SK-N-SH (cell line): ENCODE measurements at regions not wholly inside any gene's neighbourhood (a gene's known extent, or its start where the extent isn't known, plus 50 kb on each side); places are given as distances from the start of the nearest gene placed in this dataset.

Source experiments
- CTCF ChIA-PET: fragments of 300-600, 350-600 bp; formaldehyde crosslinking; extraction: SDS; loops from one replicate; lab custom pipeline; 2021; lab: Yijun Ruan, JAX
- POLR2A ChIA-PET: fragments of 350-600 bp; sonication (Branson Sonifier 250); formaldehyde crosslinking; extraction: SDS; loops from one replicate; lab custom pipeline; 2020; ENCODE audit warnings: antibody characterized with exemption, inconsistent platforms; lab: Yijun Ruan, JAX
- DNase-seq: peaks from one replicate; pipeline ENCODE4 v3.0.0; 2012
- H2AFZ ChIP-seq: fragments of 200-600 bp; sonication (generic); 2 replicates; pipeline ENCODE4 v1.8.1; 2016; ENCODE audit warnings: antibody characterized with exemption, mild to moderate bottlenecking, low read depth
- H3F3A ChIP-seq: fragments of 200-600 bp; sonication (generic); replicated peaks from 2 replicates; pipeline ENCODE3; 2016; ENCODE audit warnings: antibody characterized with exemption, mild to moderate bottlenecking; ENCODE audit not compliant: insufficient read depth
- H3K27ac ChIP-seq, 2 experiments: fragments of 200-500 bp in 1 of 2; fragments of 200-600 bp in 1 of 2; sonication (Bioruptor generic) in 1 of 2; sonication (generic), shearing (Covaris generic) in 1 of 2; 2 replicates each; pipeline versions ENCODE4 v1.5.1 to v1.6.1; 2014 to 2016; ENCODE audit warnings: low read depth in 2 of 2, inconsistent platforms in 1 of 2, low read length in 1 of 2, mild to moderate bottlenecking in 1 of 2, mixed read lengths in 1 of 2
- H3K27me3 ChIP-seq: fragments of 200-600 bp; sonication (generic), shearing (Covaris generic); 2 replicates; pipeline ENCODE4 v1.6.1; 2016; ENCODE audit warnings: mixed run types; ENCODE audit not compliant: insufficient read depth
- H3K36me3 ChIP-seq, 2 experiments: fragments of 200-500 bp in 1 of 2; fragments of 200-600 bp in 1 of 2; sonication (Bioruptor generic) in 1 of 2; sonication (generic) in 1 of 2; replicated peaks in 1 of 2; 2 replicates each; pipeline versions ENCODE3 to v1.5.1; 2014 to 2016; ENCODE audit warnings: low read length in 1 of 2, mild to moderate bottlenecking in 1 of 2; ENCODE audit not compliant: insufficient read depth in 2 of 2, control insufficient read depth in 1 of 2
- H3K4me1 ChIP-seq, 2 experiments: fragments of 200-500 bp in 1 of 2; fragments of 200-600 bp in 1 of 2; sonication (Bioruptor generic) in 1 of 2; sonication (generic), shearing (Covaris generic) in 1 of 2; 2 replicates each; pipeline versions ENCODE4 v1.5.1 to v1.6.1; 2014 to 2016; ENCODE audit warnings: low read depth in 1 of 2, low read length in 1 of 2, mixed run types in 1 of 2; ENCODE audit not compliant: insufficient read depth in 2 of 2, control insufficient read depth in 1 of 2
- H3K4me2 ChIP-seq: fragments of 200-600 bp; sonication (generic), shearing (Covaris generic); 2 replicates; pipeline ENCODE4 v1.6.1; 2017; ENCODE audit warnings: mixed run types
- H3K4me3 ChIP-seq, 2 experiments: fragments of 200-500 bp in 1 of 2; fragments of 200-600 bp in 1 of 2; sonication (Bioruptor generic) in 1 of 2; sonication (generic), shearing (Covaris generic) in 1 of 2; 2 replicates each; pipeline versions ENCODE4 v1.5.1 to v1.8.1; 2014 to 2016; ENCODE audit warnings: low read depth in 2 of 2, inconsistent platforms in 1 of 2, low read length in 1 of 2, mild to moderate bottlenecking in 1 of 2, mixed read lengths in 1 of 2, moderate library complexity in 1 of 2
- H3K79me2 ChIP-seq: fragments of 200-600 bp; sonication (generic); 2 replicates; pipeline ENCODE4 v1.8.1; 2017; ENCODE audit warnings: mild to moderate bottlenecking; ENCODE audit not compliant: insufficient read depth
- H3K9ac ChIP-seq: fragments of 200-600 bp; sonication (generic); 2 replicates; pipeline ENCODE4 v1.6.1; 2017; ENCODE audit warnings: mixed run types
- H3K9me2 ChIP-seq: fragments of 200-600 bp; sonication (generic); 2 replicates; pipeline ENCODE4 v1.6.1; 2017; ENCODE audit warnings: mixed run types
- H3K9me3 ChIP-seq: fragments of 200-600 bp; sonication (generic); 2 replicates; pipeline ENCODE4 v1.6.1; 2017; ENCODE audit warnings: mixed run types, mild to moderate bottlenecking, moderate library complexity
- H4K20me1 ChIP-seq: fragments of 200-600 bp; sonication (generic); 2 replicates; pipeline ENCODE4 v1.6.1; 2017; ENCODE audit warnings: mild to moderate bottlenecking, mixed run types; ENCODE audit not compliant: insufficient read depth
- EZH2phosphoT487 ChIP-seq: fragments of 200-600 bp; sonication (generic); IDR thresholded peaks from 2 replicates; pipeline ENCODE4 v1.6.1; 2017; ENCODE audit warnings: low read depth, mixed run types, mild to moderate bottlenecking, antibody characterized with exemption, moderate library complexity, borderline replicate concordance
- FOSL2 ChIP-seq: IDR thresholded peaks from 2 replicates; pipeline ENCODE4 v1.4.0; 2012; ENCODE audit warnings: low read depth, mild to moderate bottlenecking, moderate library complexity, borderline replicate concordance
- FOXM1 ChIP-seq: IDR thresholded peaks from 2 replicates; pipeline ENCODE4 v1.4.0; 2012; ENCODE audit warnings: low read depth, mild to moderate bottlenecking
- JUND ChIP-seq: IDR thresholded peaks from 2 replicates; pipeline ENCODE4 v1.4.0; 2012
- MAX ChIP-seq: IDR thresholded peaks from 2 replicates; pipeline ENCODE4 v1.4.0; 2012; ENCODE audit warnings: low read depth
- MXI1 ChIP-seq: IDR thresholded peaks from 2 replicates; pipeline ENCODE4 v1.6.1; 2012; ENCODE audit warnings: mild to moderate bottlenecking, low read depth, low read length, improper control_type of control experiment
- NRF1 ChIP-seq: IDR thresholded peaks from 2 replicates; pipeline ENCODE4 v1.6.1; 2012; ENCODE audit warnings: low read depth, mild to moderate bottlenecking, low read length
- RAD21 ChIP-seq: IDR thresholded peaks from 2 replicates; pipeline ENCODE4 v1.6.1; 2012; ENCODE audit warnings: mild to moderate bottlenecking, low read length
- RFX5 ChIP-seq: IDR thresholded peaks from 2 replicates; pipeline ENCODE4 v1.6.1; 2012; ENCODE audit warnings: mild to moderate bottlenecking, improper control_type of control experiment, low read length
- RXRA ChIP-seq: IDR thresholded peaks from 2 replicates; pipeline ENCODE4 v1.4.0; 2012; ENCODE audit warnings: low read depth, mild to moderate bottlenecking, borderline replicate concordance
- TCF12 ChIP-seq: IDR thresholded peaks from 2 replicates; pipeline ENCODE4 v1.4.0; 2012
- USF1 ChIP-seq: IDR thresholded peaks from 2 replicates; pipeline ENCODE4 v1.4.0; 2012; ENCODE audit warnings: low read depth, borderline replicate concordance
- USF2 ChIP-seq: fragments of 150-350 bp; IDR thresholded peaks from 2 replicates; pipeline ENCODE4 v1.6.1; 2017; ENCODE audit warnings: antibody characterized with exemption, low read length, low read depth, borderline replicate concordance
- YY1 ChIP-seq: IDR thresholded peaks from 2 replicates; pipeline ENCODE4 v1.4.0; 2012; ENCODE audit warnings: low read depth, mild to moderate bottlenecking
- WGBS: methylation state at CpG from one replicate; pipeline ENCODE4 v1.1.6; 2017; ENCODE audit warnings: low lambda C conversion rate; 5-methylcytosine and 5-hydroxymethylcytosine counted together

- H3F3A ChIP-seq = no peaks in the 10 kb centered on the region
- no peak for TF ChIP-seq USF2
- POLR2A ChIA-PET = no interaction called here
- no peaks in the 10 kb centered on the region for H3K9me3 ChIP-seq
- CTCF ChIA-PET = interaction anchor here (0.6 kb wide), 1 partner anchor 218 kb away, joined by 3 read pairs; no protein-coding TSS in a partner anchor
- H4K20me1 ChIP-seq = no peaks in the 10 kb centered on the region
- DNase-seq = no peak
- H3K4me1 ChIP-seq = no peaks in the 10 kb centered on the region; a peak in 1 of 4 replicates
- H3K9ac ChIP-seq = no peak overlapping the region
- WGBS = 57% methylated on average over 3 of the region's 3 CpGs
- no peaks in the 10 kb centered on the region for H3K27me3 ChIP-seq
- H3K27ac ChIP-seq = no peak overlapping the region
- no peaks in the 10 kb centered on the region for H3K36me3 ChIP-seq
- H2AFZ ChIP-seq = no peak overlapping the region
- no peak overlapping the region for H3K4me3 ChIP-seq
- H3K79me2 ChIP-seq = no peaks in the 10 kb centered on the region
- H3K9me2 ChIP-seq = no peaks in the 10 kb centered on the region
- no peak overlapping the region for H3K4me2 ChIP-seq
These were observed 74.5 kb upstream of the PAQR3 start for GRCh38 chr4:79013756-79014155.

- no peak for DNase-seq
- H3K79me2 ChIP-seq = no peaks in the 10 kb centered on the region
- H4K20me1 ChIP-seq = no peaks in the 10 kb centered on the region
- no peak overlapping the region for H3K4me3 ChIP-seq
- H3K27me3 ChIP-seq = no peaks in the 10 kb centered on the region
- H3K4me1 ChIP-seq = no peaks in the 10 kb centered on the region
- CTCF ChIA-PET = interaction anchor here (1.0 kb wide), 2 partner anchors 40 to 1229 kb away, joined by 3 read pairs; no protein-coding TSS in a partner anchor
- H3K9me2 ChIP-seq = no peaks in the 10 kb centered on the region
- H3K4me2 ChIP-seq = no peak overlapping the region
- H2AFZ ChIP-seq = no peak overlapping the region
- H3K9ac ChIP-seq = no peak overlapping the region
- WGBS = 50% methylated on average over 4 of the region's 4 CpGs
- no peaks in the 10 kb centered on the region for H3F3A ChIP-seq
- no peaks in the 10 kb centered on the region for H3K9me3 ChIP-seq
- H3K27ac ChIP-seq = no peak overlapping the region
- no peaks in the 10 kb centered on the region for H3K36me3 ChIP-seq
- TF ChIP-seq USF1 = no peak
- no peak for TF ChIP-seq RFX5
- no peak for TF ChIP-seq NRF1
- no peak for TF ChIP-seq MXI1
- TF ChIP-seq EZH2phosphoT487 = no peak
- no peak for TF ChIP-seq FOXM1
- TF ChIP-seq YY1 = no peak
- TF ChIP-seq MAX = no peak
- no peak for TF ChIP-seq JUND
- TF ChIP-seq RAD21 = no peak
- TF ChIP-seq RXRA = no peak
- TF ChIP-seq TCF12 = no peak
- TF ChIP-seq FOSL2 = no peak
- TF ChIP-seq, all 33 proteins: peak for 0
- POLR2A ChIA-PET = no interaction called here
These were observed 51.9 kb upstream of the PAQR3 start for GRCh38 chr4:78990938-78991810.
